ELR (cell line): ENCODE measurements at regions not wholly inside any gene's neighbourhood (a gene's known extent, or its start where the extent isn't known, plus 50 kb on each side); places are given as distances from the start of the nearest gene placed in this dataset.
"Not testable (repeated sequence)": the region's sequence is repeated elsewhere in the genome, so short reads cannot be mapped to it uniquely, and the experiment has no call there.

Source experiments
- DNase-seq: peaks from one replicate; pipeline ENCODE4 v3.0.0-alpha.2; 2015; ENCODE audit warnings: low read depth

DNA sequence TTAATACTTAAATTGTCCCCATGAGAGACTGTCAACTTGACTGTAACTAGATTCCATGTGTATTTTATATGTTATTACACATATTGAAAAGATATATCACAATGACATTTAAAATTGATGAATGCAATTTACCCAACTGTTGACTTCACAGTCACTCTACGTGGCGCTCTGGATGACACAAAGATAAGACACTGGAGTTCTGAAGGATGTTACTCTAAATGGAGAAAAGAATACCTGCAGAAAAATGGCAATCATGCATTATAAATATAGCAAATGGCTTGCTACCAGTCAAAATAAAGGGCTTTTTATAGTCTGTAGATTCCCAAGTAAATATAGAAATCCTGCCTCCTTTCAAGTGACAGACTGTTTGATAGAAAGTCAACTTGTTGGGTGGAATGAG lies 143.6 kb upstream of the KLF6 start:
- no peak for DNase-seq

DNA sequence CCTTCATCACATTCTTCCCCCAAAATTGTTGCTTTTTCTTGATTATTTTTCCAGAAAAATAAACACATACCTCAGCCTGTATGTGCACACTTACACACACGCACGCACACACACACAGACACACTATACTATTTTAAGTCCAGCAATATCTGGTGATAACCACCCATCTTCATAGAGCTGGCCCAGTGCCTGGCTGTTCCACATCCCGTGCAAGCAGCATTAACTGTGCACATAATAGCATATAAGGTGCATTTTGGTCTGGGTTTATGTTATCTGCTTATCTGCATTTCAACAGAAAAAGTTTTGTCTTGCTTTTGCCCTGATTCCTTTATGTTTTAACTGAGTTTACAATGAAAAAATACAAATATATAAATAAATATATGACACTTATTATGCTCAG lies 143.1 kb upstream of the KLF6 start:
- no peak for DNase-seq

DNA sequence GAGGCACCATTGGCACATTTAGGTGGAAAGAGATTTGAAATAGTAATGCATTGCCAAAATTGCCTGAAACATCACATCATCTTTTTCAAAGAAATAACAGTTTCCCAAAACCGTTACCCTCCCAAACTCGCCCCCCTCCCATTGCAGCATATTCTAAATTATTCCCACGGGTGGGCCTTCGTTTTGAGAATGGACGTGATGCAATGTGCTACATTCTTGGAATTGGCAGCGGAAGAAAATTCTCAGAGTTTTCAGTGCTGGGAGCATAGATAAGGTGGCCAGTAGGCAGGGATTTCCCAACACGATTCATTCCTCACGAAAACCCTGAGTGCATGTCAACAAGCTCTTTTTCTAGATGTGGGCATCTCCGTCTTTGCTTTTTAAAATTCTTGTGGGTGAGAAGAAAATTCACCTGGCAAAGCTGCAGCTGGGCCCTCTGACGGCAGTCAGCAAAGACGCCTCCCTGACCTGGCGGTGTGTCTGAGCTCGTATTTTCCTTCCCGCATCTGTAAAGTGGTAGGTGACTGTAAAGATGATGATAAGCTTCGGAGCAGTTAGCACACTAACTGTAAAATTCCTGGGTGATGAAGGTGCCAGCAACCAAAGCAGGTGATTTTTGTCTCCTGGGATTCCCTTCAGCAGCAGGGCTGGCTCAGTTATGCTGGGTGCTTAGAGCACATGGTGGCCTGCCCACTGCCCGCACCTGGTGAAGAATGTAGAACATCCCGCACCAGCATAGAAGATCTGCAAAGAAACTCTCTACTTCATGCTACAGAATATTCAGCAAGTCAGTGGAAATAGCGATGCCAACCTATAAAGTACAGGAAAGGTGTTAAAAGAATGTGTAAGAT lies 141.9 kb upstream of the KLF6 start:
- no peak for DNase-seq

DNA sequence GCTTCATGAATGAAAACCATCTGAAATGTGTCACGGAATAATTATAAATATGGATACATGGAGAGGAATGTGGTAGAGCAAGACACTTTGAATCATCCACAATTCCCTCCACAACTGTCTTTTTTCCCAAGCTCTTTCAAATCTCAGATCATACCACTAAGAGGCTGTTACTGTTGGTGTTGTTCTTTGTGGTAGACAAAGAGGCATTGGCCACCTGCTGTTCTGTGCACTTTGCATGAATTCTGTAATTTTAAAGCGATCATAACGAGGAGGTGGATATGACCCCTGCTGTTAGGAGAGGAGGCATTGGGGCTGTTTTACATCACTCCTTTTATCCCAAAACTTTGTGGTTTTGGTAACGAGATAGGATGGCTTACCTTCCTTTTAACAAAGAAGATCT lies 141.2 kb upstream of the KLF6 start:
- no peak for DNase-seq

DNA sequence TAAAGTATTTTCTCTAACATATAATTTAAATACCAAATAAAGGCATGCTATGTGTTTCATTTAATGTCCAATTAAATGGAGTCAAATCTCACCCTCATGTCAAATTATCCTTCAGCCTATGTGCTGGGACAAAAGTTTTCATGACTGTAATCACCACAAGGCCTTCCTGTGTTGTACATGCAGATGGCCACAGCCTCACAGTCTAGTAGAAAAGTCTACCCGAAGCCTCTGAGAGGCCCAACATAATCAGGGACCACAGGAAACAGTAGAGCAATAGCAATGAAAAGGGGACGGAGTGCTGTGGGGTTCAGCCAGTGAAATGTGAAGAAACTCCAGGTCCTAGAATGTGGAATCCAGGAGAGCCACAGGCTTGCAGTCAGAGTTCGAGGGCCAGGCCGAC lies 140.2 kb upstream of the KLF6 start:
- DNase-seq = no peak

DNA sequence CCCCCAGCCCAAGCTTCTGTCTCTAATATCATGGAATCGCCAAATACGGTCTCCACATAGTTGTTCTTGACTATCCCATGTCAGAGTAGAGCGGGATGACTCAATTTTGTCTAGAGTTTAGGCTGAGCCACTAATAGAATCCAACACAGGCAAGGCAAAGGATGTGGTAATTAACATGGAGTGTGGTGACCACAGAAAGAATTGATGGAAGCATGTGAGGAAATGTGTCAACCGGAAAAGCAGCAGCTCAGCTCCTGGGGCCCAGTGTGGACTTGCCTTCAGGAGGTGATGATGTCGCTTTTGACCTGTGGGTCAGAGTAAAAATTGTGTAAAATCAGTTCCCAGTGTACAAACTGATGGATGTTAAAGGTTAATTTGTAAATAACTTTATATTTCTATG lies 139.3 kb upstream of the KLF6 start:
- DNase-seq = peak; percentile 95

DNA sequence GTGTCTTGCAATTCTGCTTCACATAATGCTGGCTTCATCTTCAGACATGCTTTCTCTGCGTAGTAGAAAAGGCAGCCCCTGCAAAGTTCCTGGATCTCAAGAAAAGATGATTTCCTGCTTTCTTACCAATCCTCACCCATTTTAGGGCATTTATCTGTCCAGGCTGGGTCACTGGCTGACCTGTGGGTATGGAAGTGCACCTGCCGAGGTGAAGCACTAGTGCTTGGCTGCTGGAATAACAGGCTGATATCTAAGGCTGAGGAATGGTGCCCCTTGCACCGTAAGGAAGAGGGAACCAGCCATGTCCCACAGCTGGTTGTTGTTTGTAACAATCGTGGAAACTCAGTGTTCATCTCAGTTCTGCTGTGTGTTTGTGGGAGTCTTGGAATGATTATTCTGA lies 138.0 kb upstream of the KLF6 start:
- DNase-seq = no peak

DNA sequence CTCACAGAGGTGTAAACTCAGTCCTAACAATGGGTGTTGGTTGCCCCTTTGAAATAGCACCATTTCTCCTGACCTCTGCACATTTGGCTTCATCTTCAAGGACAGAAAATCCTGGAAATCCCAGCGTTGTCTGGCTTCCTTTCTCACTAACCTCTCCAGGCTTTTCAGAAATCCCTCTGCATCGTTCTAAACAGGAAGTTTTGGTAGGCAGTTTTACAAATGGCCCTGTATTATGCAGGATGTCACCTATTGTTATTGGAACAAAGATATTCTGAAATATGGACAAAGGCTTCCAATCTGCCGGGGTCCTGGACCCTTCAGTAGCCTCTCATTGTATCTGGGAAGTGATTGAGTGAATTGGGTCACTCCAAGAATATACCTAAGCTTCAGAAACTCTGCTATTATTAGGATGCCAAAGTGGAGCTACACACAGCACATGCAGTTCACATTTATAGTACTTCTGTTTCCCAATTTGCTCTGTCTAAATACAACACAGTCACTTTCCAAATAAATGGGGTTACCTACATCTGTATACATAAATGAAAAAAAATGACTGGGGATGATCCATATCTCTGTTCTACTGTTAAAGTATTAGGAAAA lies 134.8 kb upstream of the KLF6 start:
- DNase-seq = no peak

DNA sequence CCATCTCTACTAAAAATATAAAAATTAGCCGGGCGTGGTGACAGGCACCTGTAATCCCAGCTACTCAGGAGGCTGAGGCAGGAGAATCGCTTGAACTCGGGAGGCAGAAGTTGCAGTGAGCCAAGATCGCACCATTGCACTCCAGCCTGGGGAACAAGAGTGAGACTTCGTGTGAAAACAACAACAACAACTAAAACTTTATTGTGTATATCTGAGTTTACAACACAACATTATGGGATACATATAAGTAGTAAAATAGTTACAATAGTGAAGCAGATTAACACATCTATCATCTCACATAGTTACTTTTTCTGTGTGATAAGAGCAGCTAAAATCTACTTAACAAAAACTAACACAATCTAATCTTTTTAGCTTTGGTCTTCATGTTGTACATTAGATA lies 132.4 kb upstream of the KLF6 start:
- not testable (repeated sequence) for DNase-seq

DNA sequence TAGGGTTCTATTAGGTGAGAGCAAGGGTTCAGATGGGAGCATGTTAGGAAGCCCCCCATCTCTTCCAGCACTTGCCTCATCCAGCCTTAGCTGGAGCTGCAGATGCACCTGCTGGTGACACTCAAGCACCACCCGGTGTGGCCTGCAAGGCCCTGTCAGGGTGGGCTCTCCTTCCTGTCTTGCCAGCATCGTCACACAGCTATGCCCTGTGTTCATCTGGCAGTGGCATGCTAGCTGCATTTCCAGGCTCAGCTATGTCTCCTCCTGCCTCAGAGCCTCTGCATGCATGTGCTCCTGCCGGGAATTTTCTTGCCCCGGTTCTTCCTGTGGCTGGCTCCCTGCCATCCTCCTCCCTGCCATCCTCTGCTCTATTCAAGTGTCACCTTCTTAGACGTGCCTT lies 129.7 kb upstream of the KLF6 start:
- DNase-seq = no peak

DNA sequence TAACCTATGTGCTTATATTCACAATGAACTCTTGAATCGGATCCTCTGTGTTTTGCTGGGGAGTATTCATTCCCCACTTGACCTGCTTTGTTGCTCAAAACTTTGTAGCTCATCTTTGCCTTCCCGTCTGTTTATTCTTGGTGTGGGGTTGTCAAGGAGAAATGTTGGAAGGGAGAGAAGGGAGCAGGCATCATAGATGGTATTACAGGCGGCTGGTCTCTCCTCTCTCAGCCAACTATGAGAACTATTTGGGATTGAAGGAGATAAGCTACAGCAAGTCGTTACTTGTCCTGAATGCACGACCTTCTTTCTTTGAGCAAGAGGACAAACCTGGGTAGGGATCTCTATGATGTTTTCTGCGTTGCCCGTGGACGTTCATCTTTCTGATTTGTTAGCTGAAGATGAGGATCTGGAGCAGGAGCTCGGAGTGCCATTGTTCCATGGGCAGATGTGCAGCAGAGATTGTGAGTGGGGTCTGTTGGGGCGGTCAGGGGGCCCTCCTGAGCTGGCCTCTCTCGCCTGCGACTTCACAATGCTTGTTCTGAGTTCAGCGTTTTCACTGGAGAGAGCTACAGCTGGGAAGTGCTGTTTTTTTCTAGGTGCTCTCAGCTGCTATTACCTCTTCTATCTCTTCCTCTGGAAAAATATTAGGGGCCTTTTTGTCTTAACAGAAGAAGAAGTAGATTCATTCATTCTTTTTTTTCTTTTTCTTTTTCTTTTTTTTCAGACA lies 126.9 kb upstream of the KLF6 start:
- DNase-seq = no peak

DNA sequence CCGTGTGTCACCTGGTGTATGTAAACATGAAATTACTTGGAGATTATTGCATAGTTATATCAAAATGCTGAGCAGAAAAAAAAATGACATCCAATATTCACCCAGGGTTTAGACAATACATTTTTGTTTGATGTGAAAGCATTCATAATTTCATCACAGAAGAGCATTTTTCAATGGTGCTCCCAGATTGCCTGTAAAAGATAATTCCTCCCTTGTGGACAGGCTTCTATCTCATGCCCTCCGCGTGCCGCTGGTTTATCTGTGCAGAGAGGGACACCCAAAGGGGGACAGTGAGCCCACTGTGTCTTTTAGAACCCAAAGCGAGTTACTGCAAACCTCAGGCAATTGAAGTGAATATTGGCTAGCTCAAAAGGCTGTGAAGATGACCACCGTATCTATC lies 126.2 kb upstream of the KLF6 start:
- DNase-seq = no peak

DNA sequence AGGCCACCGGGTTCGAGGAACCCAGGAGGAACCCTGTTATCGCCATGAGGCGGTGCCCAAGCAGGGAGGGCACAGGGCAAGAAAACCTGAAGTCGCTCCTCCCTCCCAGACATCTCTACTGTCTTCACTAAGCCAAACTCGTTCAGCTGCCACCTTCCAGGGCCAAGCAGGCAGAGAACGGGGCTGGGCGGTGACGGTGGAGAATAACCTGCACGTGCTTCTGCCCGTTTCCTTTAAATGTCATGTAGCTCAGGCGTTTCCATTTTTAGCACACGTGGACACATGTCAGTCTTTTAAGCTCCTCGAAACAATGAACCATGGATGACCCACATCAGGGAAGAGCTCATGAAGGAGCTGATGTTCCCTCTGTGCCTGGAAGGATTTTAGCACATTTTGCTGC lies 124.3 kb upstream of the KLF6 start:
- DNase-seq = no peak

DNA sequence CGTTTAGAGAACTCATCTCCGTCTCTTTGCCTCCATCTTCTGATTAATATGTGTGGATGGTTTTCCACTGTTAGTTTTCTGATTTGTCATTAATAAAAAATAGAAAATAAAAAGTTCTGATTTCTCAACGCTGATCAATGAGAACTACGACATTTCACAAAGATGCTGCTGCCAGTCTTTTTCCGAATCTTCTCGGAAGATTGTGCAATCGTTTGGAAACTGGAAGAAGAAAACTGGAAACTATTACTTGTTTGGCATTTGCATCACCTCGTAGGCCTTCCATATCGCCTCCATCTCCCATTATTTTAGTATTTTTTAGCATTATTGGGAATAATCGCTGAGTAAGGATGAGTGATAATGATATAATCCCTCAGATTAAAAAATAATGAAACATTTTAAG lies 123.2 kb upstream of the KLF6 start:
- no peak for DNase-seq

DNA sequence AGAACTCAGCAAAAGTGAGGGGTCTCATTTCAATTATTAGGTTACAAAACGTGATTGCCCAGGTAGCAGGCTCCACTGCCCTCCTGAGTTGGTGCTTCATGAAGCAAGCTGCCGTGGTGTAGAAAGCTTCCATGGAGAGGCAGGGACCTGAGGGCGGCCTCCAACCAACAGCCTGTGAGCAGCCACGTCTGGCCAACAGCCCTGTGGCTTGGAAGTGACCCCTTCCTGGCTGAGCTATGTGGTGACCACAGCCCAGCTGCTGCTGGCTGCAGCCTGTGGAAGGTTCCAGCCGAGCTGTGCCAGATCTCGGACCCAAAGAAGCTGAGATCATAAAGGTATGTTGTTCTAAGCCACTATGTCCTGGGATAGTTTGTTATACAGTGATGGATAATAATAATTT lies 122.5 kb upstream of the KLF6 start:
- no peak for DNase-seq

DNA sequence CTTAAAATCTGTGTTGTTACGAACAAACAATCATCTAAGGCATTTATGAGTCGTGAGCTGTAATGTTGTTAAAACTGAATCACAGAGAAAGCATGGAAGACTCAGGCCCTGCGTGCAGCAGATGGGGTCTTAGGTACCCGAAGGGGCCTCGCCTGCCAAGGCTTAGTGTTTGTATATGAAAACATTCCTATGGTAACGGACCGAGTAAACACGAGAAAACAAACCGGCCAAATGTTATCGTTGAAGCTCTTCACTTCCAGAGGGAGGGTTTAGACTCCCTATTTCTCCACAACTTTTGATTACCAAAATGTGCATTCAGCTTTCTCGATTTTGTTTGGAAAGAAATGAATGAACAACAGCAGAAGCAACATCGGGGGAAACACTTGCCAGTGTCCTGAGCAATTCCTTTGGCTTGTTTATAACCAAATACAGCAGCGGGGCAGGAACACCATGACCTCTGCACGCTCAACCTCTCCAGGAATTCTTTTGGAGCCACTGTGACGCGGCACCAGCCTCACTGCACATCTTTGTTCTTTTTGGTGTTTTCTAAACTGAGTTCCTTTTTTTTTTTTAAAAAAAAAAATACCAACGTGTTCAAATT lies 121.6 kb upstream of the KLF6 start:
- peak; percentile 69 for DNase-seq

DNA sequence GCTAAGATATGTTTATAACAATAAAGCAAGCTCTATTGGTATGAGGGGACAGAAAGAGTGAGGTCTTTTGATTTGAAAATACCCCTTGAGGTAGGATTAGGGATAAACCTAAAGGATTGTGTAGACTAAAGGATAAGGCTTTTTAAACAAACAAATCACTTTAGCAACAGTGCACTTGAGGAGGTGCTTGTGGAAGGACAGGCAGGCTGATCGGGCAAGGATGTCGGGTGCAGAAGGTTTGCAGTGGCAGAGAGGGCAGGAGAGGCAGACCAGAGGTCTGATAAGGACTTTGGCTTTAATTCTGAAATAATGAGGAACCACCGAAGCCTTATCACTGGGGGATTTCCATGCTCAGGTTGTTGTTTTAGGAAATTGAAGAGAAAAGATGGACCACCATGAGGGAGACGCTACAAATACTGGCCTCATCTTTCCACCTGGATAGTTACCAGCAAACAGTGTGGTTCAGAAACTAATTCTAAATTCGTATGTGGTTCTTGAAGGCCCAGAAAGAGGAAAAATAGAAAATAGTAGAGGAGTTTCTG lies 119.5 kb upstream of the KLF6 start:
- no peak for DNase-seq

DNA sequence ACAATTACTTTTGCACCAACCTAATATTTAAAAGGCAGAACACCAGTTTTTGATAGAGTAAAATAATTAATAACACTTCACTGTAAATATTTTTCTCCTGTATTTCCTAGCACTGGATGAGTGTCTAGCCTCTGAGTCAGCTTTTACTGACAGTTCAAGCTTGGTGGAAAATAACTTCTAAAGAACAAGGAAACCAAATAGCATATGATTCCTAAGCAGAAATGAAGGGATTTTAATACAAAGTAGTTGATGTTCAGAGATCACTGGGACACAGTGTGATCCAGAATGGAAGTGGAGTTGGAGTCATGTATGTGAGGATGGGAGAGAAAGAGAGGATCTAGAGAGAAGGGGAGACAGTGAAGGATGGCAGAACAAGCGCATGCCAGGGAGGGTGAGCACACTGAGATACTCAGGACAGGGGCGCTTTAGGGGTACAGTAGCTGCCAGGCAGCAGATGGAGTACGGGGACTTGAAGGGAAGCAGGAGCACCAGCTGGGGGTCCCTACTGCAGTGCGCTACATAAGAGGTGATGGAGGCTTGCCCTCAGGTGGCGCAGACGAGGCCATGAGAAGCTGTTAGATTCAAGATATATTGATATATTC lies 117.9 kb upstream of the KLF6 start:
- DNase-seq = peak; percentile 35

DNA sequence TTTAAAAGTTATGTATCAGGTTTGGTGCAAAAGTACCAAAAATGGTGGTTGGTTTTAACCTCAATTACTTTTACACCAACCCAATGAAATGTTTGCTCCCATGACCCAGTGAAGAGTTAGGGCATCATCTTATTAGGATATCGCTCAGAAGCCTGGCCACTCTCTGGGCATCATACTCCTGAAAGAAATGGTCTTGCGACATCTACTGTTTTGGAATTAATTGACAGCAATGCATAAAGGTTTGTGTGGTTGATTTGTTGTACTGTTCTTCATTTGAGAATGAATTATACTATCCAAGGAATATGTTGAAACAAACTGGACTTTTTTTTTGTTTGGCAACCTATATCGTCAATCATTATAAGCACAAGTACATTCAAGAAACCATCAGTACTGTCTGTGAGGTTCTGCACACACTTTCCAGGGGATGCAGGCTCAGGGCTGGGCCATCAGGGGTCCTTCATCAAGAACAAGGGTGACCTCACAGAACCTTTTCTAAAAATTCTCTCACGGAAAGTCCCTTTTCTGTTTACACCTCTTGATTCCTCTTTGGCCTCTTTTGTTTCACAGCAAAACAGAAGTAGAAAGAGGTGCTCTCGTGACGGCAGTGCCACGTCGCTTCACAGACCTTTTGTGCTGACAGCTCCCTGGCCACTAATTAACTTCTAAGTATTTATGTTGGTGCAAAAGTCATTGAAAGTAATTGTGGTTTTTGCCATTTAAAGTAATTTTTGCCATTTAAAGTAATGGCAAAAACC lies 117.2 kb upstream of the KLF6 start:
- DNase-seq = no peak

DNA sequence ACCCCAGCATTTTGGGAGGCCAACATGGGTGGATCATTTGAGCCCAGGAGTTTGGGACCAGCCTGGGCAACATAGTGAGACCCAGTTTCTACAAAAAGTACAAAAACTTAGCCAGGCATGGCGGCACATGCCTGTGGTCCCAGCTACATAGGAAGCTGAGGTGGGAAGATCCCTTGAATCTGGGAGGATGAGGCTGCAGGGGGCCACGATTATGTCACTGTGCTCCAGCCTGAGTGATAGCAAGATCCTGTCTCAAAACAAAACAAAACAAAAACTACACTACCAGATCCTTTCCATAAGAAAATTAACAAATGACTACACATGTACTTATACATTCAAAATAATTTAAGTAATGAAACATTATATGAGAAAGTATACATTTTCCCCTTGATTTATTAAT lies 116.4 kb upstream of the KLF6 start:
- DNase-seq = no peak

DNA sequence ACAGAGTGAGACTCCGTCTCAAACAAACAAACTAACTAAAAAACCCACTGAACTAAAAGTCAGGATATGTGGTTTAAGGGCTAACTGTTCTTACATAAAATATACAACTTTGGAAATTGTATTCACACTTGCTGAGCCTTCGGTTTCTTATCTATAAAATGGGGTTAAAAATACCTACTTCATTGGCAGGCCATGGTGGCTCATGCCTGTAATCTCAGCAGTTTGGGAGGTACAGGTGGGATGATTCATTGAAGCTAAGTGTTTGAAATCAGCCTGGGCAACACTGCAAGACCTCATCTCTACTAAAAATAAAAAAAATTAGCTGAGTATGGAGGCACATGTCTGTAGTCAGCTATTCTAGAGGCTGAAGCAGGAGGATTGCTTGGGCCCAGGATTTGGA lies 115.4 kb upstream of the KLF6 start:
- no peak for DNase-seq
